ENCODE measurements at regions not wholly inside any gene's neighbourhood (a gene's known extent, or its start where the extent isn't known, plus 50 kb on each side); places are given as distances from the start of the nearest gene placed in this dataset.
"Not testable (repeated sequence)": the region's sequence is repeated elsewhere in the genome, so short reads cannot be mapped to it uniquely, and the experiment has no call there.

- no peak for FAIRE-seq
Observed at GRCh38 chr3:148518520-148518919, 179.2 kb upstream of the AGTR1 start.

DNA sequence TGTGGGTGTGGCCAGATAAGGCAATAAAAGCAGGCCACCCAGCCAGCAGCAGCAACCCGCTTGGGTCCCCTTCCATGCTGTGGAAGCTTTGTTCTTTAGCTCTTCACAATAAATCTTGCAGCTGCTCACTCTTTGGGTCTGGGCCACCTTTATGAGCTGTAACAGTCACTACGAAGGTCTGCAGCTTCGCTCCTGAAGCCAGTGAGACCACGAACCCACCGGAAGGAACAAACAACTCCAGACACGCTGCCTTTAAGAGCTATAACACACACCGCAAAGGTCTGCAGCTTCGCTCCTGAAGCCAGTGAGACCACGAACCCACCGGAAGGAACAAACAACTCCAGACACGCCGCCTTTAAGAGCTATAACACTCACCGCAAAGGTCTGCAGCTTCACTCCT lies 172.1 kb upstream of the AGTR1 start:
- FAIRE-seq, result not testable (repeated sequence)

DNA sequence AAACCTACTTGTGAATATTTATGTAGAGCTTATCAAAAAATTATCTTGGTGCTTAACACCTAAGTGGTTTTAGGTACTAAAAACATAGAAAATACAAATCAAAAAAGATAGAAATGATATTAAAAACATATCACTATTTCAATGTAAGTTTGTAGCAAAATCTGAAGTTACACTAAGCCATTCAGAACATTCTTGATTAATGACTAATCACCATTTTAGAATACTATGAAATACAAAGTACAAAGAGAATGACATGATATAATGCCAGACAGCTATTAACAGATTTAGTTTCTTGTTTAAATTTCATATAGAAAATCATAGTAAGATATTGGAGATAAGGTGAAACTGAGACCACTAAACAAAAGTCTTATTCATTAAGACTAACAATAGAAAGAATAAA lies 169.7 kb upstream of the AGTR1 start:
- peak; percentile 21 for FAIRE-seq

DNA sequence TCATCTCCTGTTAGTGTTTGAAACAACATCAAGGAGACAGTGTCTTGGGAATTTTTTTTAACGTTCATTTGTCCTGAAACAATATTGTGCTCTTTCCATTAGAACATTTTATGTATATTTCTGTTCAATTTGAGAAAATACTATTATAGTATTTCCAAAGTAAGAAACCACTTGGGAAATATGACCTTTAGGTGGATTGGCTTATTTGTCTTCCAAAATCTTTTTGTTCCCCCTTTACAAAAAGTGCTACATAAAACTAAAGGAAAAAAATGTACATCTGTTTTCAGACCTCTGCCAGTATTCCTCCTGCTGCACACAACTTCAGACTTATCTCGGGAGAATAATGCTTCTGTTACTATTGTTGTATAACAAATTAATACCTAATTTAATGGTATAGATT lies 165.9 kb upstream of the AGTR1 start:
- FAIRE-seq, result no peak

DNA sequence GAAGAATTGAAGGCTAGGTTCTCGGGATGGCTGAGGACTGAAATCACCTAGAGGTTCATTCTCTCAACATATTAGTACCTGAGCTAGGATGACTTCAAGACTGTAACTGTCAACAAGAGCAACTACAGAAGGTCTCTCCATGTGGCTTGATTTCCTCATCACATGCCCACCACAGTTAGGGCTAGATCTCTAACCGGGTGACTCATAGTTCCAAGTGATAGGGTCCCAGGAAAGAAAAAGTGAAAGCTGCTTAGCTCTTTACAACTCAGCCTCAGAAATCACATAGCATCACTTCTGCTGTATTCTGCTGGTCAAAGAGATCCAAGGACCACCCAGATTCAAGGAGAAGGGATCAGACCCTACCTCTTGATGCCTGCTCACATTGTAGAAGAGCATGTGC lies 165.4 kb upstream of the AGTR1 start:
- no peak for FAIRE-seq

DNA sequence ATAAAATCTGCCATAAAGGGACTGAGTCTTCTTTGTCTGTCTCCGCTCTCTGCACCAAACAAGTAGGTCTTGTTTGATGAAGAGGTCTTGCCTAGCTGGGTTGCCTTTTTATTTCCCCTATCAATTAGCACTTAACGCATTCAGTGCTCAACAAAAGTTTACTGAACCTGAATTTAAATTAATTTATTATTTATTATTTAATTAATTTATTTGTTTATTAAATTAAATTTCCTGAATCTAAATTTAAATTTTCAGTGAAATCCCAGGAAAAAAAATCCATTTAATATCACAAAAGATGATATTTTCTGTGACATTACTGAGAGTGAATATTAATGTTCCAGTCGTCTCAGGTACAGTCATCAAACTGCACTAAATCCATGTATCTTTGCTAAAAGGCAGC lies 164.9 kb upstream of the AGTR1 start:
- FAIRE-seq, result no peak

GRCh38 chr3:148534089-148534988 lies 163.4 kb upstream of the AGTR1 start:
- no peak for FAIRE-seq

- no peak for FAIRE-seq
Observed at GRCh38 chr3:148535001-148535400, 162.7 kb upstream of the AGTR1 start.

DNA sequence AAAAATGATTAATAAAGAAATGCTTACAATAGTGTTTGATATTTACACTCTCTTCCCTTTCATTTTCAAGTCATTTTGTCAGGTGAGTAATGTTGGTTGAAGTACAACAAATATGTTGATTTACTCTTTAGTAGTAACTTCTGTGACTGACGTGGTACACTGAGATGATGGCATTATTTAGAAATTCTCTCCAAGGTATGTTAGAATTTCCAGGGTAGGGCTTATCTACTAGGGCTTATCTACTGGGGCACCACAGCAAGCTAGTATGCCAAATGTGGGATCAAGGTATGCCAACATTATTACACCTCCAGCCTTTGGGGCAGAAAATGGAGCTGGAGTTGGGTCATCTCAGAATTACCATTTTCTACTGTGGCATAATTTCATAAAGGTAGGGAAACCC lies 157.4 kb upstream of the AGTR1 start:
- no peak for FAIRE-seq

DNA sequence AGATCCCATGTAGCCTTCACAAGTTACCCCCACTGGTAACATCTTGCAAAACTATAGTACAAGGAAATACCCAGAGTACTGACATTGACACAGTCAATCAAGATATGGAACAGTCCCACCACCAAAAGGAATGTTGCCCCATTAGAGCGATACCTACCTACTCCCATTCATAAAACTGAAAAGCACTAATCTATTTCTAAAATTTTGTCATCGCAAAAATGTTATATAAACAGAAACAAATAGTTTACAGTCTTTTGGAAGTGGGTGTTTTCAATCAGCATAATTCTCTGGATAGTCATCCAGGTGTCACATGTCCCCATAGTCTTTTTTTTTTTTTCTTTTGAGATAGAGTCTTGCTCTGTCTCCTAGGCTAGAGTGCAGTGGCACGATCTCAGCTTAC lies 156.9 kb upstream of the AGTR1 start:
- FAIRE-seq, result no peak

- FAIRE-seq, result no peak
Observed at GRCh38 chr3:148546959-148547358, 150.7 kb upstream of the AGTR1 start.

GRCh38 chr3:148551767-148552260 lies 145.9 kb upstream of the AGTR1 start:
- no peak for FAIRE-seq

DNA sequence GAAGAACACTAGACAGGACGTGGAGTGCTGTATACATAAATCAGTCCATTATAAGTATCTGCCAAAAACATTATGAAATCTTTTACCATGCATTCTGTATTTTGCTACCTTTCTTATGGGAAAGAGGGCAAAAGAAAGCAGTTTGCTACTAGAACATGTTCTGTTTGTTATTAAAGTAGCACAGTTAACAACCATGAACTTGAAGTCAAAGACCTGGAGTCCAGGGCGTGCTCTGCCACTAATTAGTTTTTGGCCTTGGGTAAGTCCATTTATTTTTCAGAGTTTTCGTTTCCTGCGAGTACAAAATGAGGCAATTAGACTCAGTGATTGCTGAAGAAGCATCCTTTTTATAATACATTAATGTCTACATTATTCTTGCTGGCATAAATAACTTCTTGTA lies 143.3 kb upstream of the AGTR1 start:
- FAIRE-seq, result no peak

GRCh38 chr3:148556664-148557063 lies 141.0 kb upstream of the AGTR1 start:
- FAIRE-seq, result no peak

- not testable (repeated sequence) for FAIRE-seq
Observed at GRCh38 chr3:148577579-148577978, 120.1 kb upstream of the AGTR1 start.

GRCh38 chr3:148582126-148582525 lies 115.6 kb upstream of the AGTR1 start:
- no peak for FAIRE-seq

GRCh38 chr3:148583793-148584192 lies 113.9 kb upstream of the AGTR1 start:
- FAIRE-seq, result no peak

- no peak for FAIRE-seq
Observed at GRCh38 chr3:148584438-148584837, 113.3 kb upstream of the AGTR1 start.

DNA sequence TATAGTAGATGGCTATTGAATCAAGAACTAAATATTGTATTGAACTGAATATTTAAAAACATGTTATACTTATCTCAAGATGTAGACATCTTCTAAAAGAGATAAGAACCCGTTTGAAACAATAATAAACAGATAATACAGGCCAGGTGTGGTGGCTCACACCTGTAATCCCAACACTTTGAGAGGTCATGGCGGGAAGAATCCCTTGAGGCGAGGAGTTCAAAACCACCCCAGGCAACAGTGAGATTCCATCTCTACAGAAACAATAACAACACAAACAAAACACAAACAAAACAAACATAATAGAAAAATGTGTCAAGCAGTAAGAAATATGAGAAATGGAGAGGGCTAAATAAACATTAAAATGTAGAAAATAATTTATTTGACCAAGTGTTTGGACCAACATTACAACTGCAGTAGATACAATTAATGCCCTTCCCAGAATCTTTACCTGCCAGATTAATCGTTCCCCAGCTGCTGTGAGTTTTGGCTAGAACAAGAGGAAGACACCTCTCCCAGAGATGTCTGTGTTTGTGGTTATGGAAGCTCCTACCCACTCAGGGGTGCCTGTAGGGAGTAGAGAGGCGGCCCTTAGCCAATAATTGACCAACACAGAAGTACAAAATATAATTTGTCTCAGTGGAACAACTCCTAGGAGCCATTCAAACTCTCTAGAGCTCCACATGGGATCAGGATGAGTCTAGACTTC lies 111.9 kb upstream of the AGTR1 start:
- no peak for FAIRE-seq

GRCh38 chr3:148588291-148588690 lies 109.4 kb upstream of the AGTR1 start:
- FAIRE-seq, result no peak

GRCh38 chr3:148591525-148591924 lies 106.2 kb upstream of the AGTR1 start:
- FAIRE-seq, result no peak

GRCh38 chr3:148598619-148599018 lies 99.1 kb upstream of the AGTR1 start:
- no peak for FAIRE-seq

DNA sequence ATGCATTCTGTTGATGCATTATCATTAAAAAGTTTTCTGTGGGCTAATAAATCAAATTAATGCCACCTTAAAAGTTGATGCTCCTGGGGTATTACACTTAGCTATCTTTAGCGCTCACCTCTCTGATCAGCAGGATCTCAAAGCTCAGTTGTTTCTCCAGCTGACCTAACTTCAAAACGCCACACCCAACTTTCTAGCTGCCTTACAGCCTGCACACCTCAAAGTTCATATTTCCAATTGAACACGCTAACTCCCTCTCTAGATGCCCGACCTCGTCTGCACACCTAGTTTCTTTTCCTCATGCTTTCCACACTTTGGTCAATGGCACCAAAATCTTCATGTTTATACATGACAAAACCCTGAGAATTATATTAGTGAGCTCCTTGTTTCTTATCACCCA lies 98.2 kb upstream of the AGTR1 start:
- FAIRE-seq, result no peak

- no peak for FAIRE-seq
Observed at GRCh38 chr3:148600440-148600839, 97.3 kb upstream of the AGTR1 start.
